Immature natural killer cell (primary cell): ENCODE measurements at regions not wholly inside any gene's neighbourhood (a gene's known extent, or its start where the extent isn't known, plus 50 kb on each side); places are given as distances from the start of the nearest gene placed in this dataset.

Experiments used
- DNase-seq, 3 donors: peaks; one replicate each; pipeline ENCODE4 v3.0.0; 2022; ENCODE audit warnings: mixed read lengths in 1 of 3
- H3K27ac Mint-ChIP-seq, 6 donors: one replicate each; pipeline ENCODE4 v1.8.0; 2020; ENCODE audit warnings: mixed read lengths in 6 of 6, mild to moderate bottlenecking in 5 of 6, inconsistent platforms in 4 of 6, moderate library complexity in 3 of 6
- H3K27me3 Mint-ChIP-seq, 3 donors: one replicate each; pipeline ENCODE4 v1.8.0; 2020 to 2021; ENCODE audit warnings: low read depth in 3 of 3, mild to moderate bottlenecking in 3 of 3, mixed read lengths in 3 of 3, moderate library complexity in 3 of 3, inconsistent platforms in 1 of 3
- H3K36me3 Mint-ChIP-seq, 3 donors: one replicate each; pipeline ENCODE4 v1.8.0; 2020; ENCODE audit warnings: mixed read lengths in 3 of 3, inconsistent platforms in 2 of 3, mild to moderate bottlenecking in 2 of 3
- H3K4me1 Mint-ChIP-seq, 2 donors: one replicate each; pipeline ENCODE4 v1.8.0; 2020; ENCODE audit warnings: inconsistent platforms in 2 of 2, mild to moderate bottlenecking in 2 of 2, mixed read lengths in 2 of 2, moderate library complexity in 1 of 2
- H3K4me3 Mint-ChIP-seq, 5 donors: one replicate each; pipeline ENCODE4 v1.8.0; 2020; ENCODE audit warnings: mild to moderate bottlenecking in 5 of 5, mixed read lengths in 5 of 5, inconsistent platforms in 3 of 5, moderate library complexity in 3 of 5
- H3K9me3 Mint-ChIP-seq, 6 donors: one replicate each; pipeline ENCODE4 v1.8.0; 2020; ENCODE audit warnings: mild to moderate bottlenecking in 6 of 6, mixed read lengths in 6 of 6, inconsistent platforms in 4 of 6, moderate library complexity in 3 of 6

GRCh38 chr18:45363196-45363595 lies 252.1 kb upstream of the SLC14A2 start:
- H3K9me3 Mint-ChIP-seq: no peaks in the 10 kb centered on the region
- H3K27me3 Mint-ChIP-seq: peaks cover 3 to 9% (median 6%) of the 10 kb centered on the region in 3 donors
- no peaks in the 10 kb centered on the region for H3K4me1 Mint-ChIP-seq
- no peak for DNase-seq
- H3K36me3 Mint-ChIP-seq: no peaks in the 10 kb centered on the region
- no peak overlapping the region for H3K4me3 Mint-ChIP-seq
- H3K27ac Mint-ChIP-seq: no peak overlapping the region

- DNase-seq: no peak
- H3K4me3 Mint-ChIP-seq: no peak overlapping the region
- peaks cover 3 to 8% (median 6%) of the 10 kb centered on the region in 3 donors for H3K27me3 Mint-ChIP-seq
- no peaks in the 10 kb centered on the region for H3K4me1 Mint-ChIP-seq
- H3K27ac Mint-ChIP-seq: no peak overlapping the region
- H3K9me3 Mint-ChIP-seq: no peaks in the 10 kb centered on the region
- no peaks in the 10 kb centered on the region for H3K36me3 Mint-ChIP-seq
Measured at GRCh38 chr18:45365835-45366234, 249.4 kb upstream of the SLC14A2 start.

GRCh38 chr18:45370255-45371010 lies 244.8 kb upstream of the SLC14A2 start:
- no peak overlapping the region for H3K27ac Mint-ChIP-seq
- H3K27me3 Mint-ChIP-seq: peaks cover 0 to 6% (median 1%) of the 10 kb centered on the region in 3 donors
- H3K4me3 Mint-ChIP-seq: no peak overlapping the region
- H3K36me3 Mint-ChIP-seq: no peaks in the 10 kb centered on the region
- DNase-seq: no peak
- H3K9me3 Mint-ChIP-seq: no peaks in the 10 kb centered on the region
- no peaks in the 10 kb centered on the region for H3K4me1 Mint-ChIP-seq

GRCh38 chr18:45373286-45373880 lies 241.9 kb upstream of the SLC14A2 start:
- no peak for DNase-seq
- no peak overlapping the region for H3K4me3 Mint-ChIP-seq
- H3K4me1 Mint-ChIP-seq: no peaks in the 10 kb centered on the region
- H3K27ac Mint-ChIP-seq: no peak overlapping the region
- peaks cover 0 to 6% (median 6%) of the 10 kb centered on the region in 3 donors for H3K27me3 Mint-ChIP-seq
- no peaks in the 10 kb centered on the region for H3K9me3 Mint-ChIP-seq
- peaks cover 0 to 3% (median 0%) of the 10 kb centered on the region in 3 donors for H3K36me3 Mint-ChIP-seq

- Mint-ChIP-seq H3K4me1 (no peaks in the 10 kb centered on the region), H3K27ac (no peak overlapping the region), H3K9me3 (no peaks in the 10 kb centered on the region), H3K36me3 (peaks cover 0 to 3% (median 0%) of the 10 kb centered on the region in 3 donors), H3K27me3 (peaks cover 0 to 6% (median 3%) of the 10 kb centered on the region in 3 donors), H3K4me3 (no peak overlapping the region)
- no peak for DNase-seq
Measured at GRCh38 chr18:45374236-45374635, 241.0 kb upstream of the SLC14A2 start.

GRCh38 chr18:45374878-45375630 lies 240.2 kb upstream of the SLC14A2 start:
- H3K9me3 Mint-ChIP-seq: no peaks in the 10 kb centered on the region
- H3K36me3 Mint-ChIP-seq: peaks cover 0 to 3% (median 0%) of the 10 kb centered on the region in 3 donors
- H3K4me1 Mint-ChIP-seq: no peaks in the 10 kb centered on the region
- no peak overlapping the region for H3K27ac Mint-ChIP-seq
- no peak for DNase-seq
- H3K4me3 Mint-ChIP-seq: no peak overlapping the region
- H3K27me3 Mint-ChIP-seq: peaks cover 0 to 6% (median 3%) of the 10 kb centered on the region in 3 donors

GRCh38 chr18:45376193-45376592 lies 239.1 kb upstream of the SLC14A2 start:
- H3K4me3 Mint-ChIP-seq: no peak overlapping the region
- peaks cover 0 to 6% (median 3%) of the 10 kb centered on the region in 3 donors for H3K27me3 Mint-ChIP-seq
- DNase-seq: no peak
- H3K27ac Mint-ChIP-seq: no peak overlapping the region
- no peaks in the 10 kb centered on the region for H3K9me3 Mint-ChIP-seq
- H3K36me3 Mint-ChIP-seq: peaks cover 0 to 3% (median 0%) of the 10 kb centered on the region in 3 donors
- peaks cover under 1 to 1% of the 10 kb centered on the region in 2 donors for H3K4me1 Mint-ChIP-seq

GRCh38 chr18:45378308-45378707 lies 237.0 kb upstream of the SLC14A2 start:
- H3K4me1 Mint-ChIP-seq: peaks cover 6 to 8% of the 10 kb centered on the region in 2 donors
- no peak overlapping the region for H3K4me3 Mint-ChIP-seq
- peaks cover 0 to 3% (median 0%) of the 10 kb centered on the region in 3 donors for H3K36me3 Mint-ChIP-seq
- no peaks in the 10 kb centered on the region for H3K9me3 Mint-ChIP-seq
- DNase-seq: no peak
- H3K27ac Mint-ChIP-seq: no peak overlapping the region
- peaks cover 0 to 4% (median 0%) of the 10 kb centered on the region in 3 donors for H3K27me3 Mint-ChIP-seq

- H3K36me3 Mint-ChIP-seq: peaks cover 0 to 3% (median 0%) of the 10 kb centered on the region in 3 donors
- H3K27me3 Mint-ChIP-seq: peaks cover 0 to 4% (median 2%) of the 10 kb centered on the region in 3 donors
- H3K9me3 Mint-ChIP-seq: no peaks in the 10 kb centered on the region
- no peak overlapping the region for H3K4me3 Mint-ChIP-seq
- DNase-seq: no peak
- H3K27ac Mint-ChIP-seq: no peak overlapping the region
- peaks cover 6 to 8% of the 10 kb centered on the region in 2 donors for H3K4me1 Mint-ChIP-seq
Measured at GRCh38 chr18:45378933-45379332, 236.3 kb upstream of the SLC14A2 start.

GRCh38 chr18:45379903-45380302 lies 235.4 kb upstream of the SLC14A2 start:
- Mint-ChIP-seq H3K4me1 (peaks cover 6 to 8% of the 10 kb centered on the region in 2 donors), H3K27ac (no peak overlapping the region), H3K9me3 (no peaks in the 10 kb centered on the region), H3K27me3 (peaks cover 0 to 7% (median 4%) of the 10 kb centered on the region in 3 donors), H3K4me3 (no peak overlapping the region), H3K36me3 (peaks cover 0 to 3% (median 0%) of the 10 kb centered on the region in 3 donors)
- no peak for DNase-seq

GRCh38 chr18:45381282-45381681 lies 234.0 kb upstream of the SLC14A2 start:
- peaks cover 6 to 8% of the 10 kb centered on the region in 2 donors for H3K4me1 Mint-ChIP-seq
- H3K9me3 Mint-ChIP-seq: no peaks in the 10 kb centered on the region
- H3K27ac Mint-ChIP-seq: no peak overlapping the region
- no peak for DNase-seq
- H3K27me3 Mint-ChIP-seq: peaks cover 0 to 9% (median 4%) of the 10 kb centered on the region in 3 donors
- H3K36me3 Mint-ChIP-seq: peaks cover 0 to 3% (median 0%) of the 10 kb centered on the region in 3 donors
- peak overlapping the region in 1 of 5 donors; percentile 3 for H3K4me3 Mint-ChIP-seq

GRCh38 chr18:45383228-45383627 lies 232.0 kb upstream of the SLC14A2 start:
- H3K27me3 Mint-ChIP-seq: peaks cover 0 to 11% (median 3%) of the 10 kb centered on the region in 3 donors
- no peaks in the 10 kb centered on the region for H3K36me3 Mint-ChIP-seq
- peaks cover 6 to 8% of the 10 kb centered on the region in 2 donors for H3K4me1 Mint-ChIP-seq
- H3K9me3 Mint-ChIP-seq: no peaks in the 10 kb centered on the region
- H3K4me3 Mint-ChIP-seq: no peak overlapping the region
- no peak overlapping the region for H3K27ac Mint-ChIP-seq
- no peak for DNase-seq

GRCh38 chr18:45384137-45384961 lies 230.9 kb upstream of the SLC14A2 start:
- Mint-ChIP-seq H3K4me1 (peaks cover 6 to 8% of the 10 kb centered on the region in 2 donors), H3K36me3 (no peaks in the 10 kb centered on the region), H3K4me3 (no peak overlapping the region), H3K27ac (no peak overlapping the region), H3K9me3 (no peaks in the 10 kb centered on the region), H3K27me3 (peaks cover 0 to 11% (median 3%) of the 10 kb centered on the region in 3 donors)
- peak; percentile 33 to 44 (median 36) for DNase-seq
